SK-N-SH treated with all-trans-retinoic acid at 6 μM for 48 hours (cell line): ENCODE measurements at regions not wholly inside any gene's neighbourhood (a gene's known extent, or its start where the extent isn't known, plus 50 kb on each side); places are given as distances from the start of the nearest gene placed in this dataset.

Experiments
- OSR1 ChIP-seq: fragments of 250-450 bp; sonication (Bioruptor Pico); IDR thresholded peaks from 2 replicates; pipeline ENCODE4 v1.8.0; 2022; ENCODE audit warnings: moderate library complexity, mild to moderate bottlenecking, inconsistent platforms
- RARB ChIP-seq: fragments of 250-450 bp; sonication (Bioruptor Pico); IDR thresholded peaks from 2 replicates; pipeline ENCODE4 v1.8.0; 2021; ENCODE audit warnings: mild to moderate bottlenecking, moderate library complexity

DNA sequence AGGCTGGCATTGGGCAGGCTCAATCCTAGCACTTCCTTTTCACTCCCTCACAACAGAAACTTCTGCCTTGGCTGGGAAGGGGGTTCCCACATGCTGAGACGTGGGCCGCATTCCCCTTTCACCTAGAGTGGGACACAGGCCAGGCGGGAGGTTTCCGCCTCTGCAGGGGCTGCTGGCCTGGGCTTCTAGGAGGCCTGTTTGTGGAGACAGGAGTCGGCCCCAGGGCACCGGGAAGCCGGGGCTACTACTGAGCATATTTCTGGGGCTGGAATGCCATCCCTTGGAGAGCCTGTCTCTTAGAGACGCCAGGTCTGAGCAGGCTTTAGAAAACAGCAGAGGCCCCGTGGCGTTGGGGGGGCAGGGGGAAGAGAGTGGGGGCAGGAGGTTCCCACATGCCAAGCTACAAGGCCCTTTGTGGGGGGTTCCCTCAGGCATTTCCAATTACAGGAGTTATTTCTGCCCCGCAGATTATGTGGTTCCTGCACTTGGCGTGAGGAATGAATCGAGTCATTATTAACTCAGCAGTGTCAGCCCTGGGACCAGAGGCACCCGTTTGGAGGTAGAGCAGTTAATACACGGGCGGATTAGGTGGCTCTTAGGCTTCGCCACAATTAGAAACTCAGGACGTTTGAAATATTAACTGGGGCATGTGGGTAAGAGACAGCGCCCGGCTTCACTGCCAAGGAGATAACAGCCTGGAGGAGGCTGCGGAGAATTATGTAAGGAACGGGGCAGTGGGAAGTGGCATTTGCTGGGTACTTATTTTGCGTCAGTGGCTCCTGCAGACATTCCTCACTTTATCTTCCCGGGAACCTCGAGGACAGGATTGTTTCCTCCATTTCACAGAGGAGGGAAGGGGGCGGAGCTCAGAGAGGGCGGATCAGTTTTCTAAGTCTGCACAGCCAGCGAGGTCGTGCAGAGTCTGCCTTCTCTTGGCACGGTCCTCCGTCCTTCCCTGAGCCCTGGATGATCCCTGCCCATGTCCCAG, 162.5 kb downstream of the MAF start:
- TF ChIP-seq OSR1, result no peak
- TF ChIP-seq RARB, result no peak
